PC-9 (cell line): ENCODE measurements at regions not wholly inside any gene's neighbourhood (a gene's known extent, or its start where the extent isn't known, plus 50 kb on each side); places are given as distances from the start of the nearest gene placed in this dataset.

Experiments
- BruUV-seq: library from RNA; stranded (reverse); fragments of 400-500 nt; replicated peaks from 2 replicates; lab custom pipeline; 2021; lab: Mats Ljungman, UMichigan
- CTCF ChIA-PET: fragments of 300-600 bp; sonication (Branson Sonifier 250); formaldehyde crosslinking; loops from one replicate; lab custom pipeline; 2022; ENCODE audit warnings: antibody characterized with exemption; lab: Charles Lee
- POLR2A ChIA-PET: fragments of 300-600 bp; sonication (Branson Sonifier 250); formaldehyde crosslinking; loops from one replicate; lab custom pipeline; 2022; ENCODE audit warnings: antibody characterized with exemption; ENCODE audit not compliant: unreplicated experiment; lab: Charles Lee
- DNase-seq, 2 experiments: peaks; one replicate each; pipeline versions ENCODE4 v3.0.0 to v3.0.0-alpha.2; 2015 to 2022; ENCODE audit warnings: mixed read lengths in 1 of 2
- H2AFZ ChIP-seq: fragments of 200-600 bp; sonication (generic); 2 replicates; pipeline ENCODE4 v1.8.1; 2017; ENCODE audit warnings: antibody characterized with exemption
- H3F3A ChIP-seq: fragments of 200-600 bp; sonication (generic); 2 replicates; pipeline ENCODE4 v1.8.1; 2017; ENCODE audit warnings: antibody characterized with exemption, mild to moderate bottlenecking, low read depth; ENCODE audit not compliant: insufficient read depth
- H3K27ac ChIP-seq: fragments of 200-600 bp; sonication (generic); 2 replicates; pipeline ENCODE4 v1.6.1; 2016; ENCODE audit warnings: mixed run types
- H3K27me3 ChIP-seq: fragments of 200-600 bp; sonication (generic); 2 replicates; pipeline ENCODE4 v1.6.1; 2016; ENCODE audit warnings: low read depth, mixed run types; ENCODE audit not compliant: insufficient read depth
- H3K36me3 ChIP-seq: fragments of 200-600 bp; sonication (generic); 2 replicates; pipeline ENCODE4 v1.6.1; 2016; ENCODE audit warnings: low read depth, mixed run types
- H3K4me1 ChIP-seq: fragments of 200-600 bp; sonication (generic); replicated peaks from 2 replicates; pipeline ENCODE4 v1.6.1; 2016; ENCODE audit warnings: mixed run types; ENCODE audit not compliant: insufficient read depth
- H3K4me2 ChIP-seq: fragments of 200-600 bp; sonication (generic); 2 replicates; pipeline ENCODE4 v1.6.1; 2017; ENCODE audit warnings: mixed run types
- H3K4me3 ChIP-seq: fragments of 200-600 bp; sonication (generic); 2 replicates; pipeline ENCODE4 v1.6.1; 2016; ENCODE audit warnings: mixed run types
- H3K79me2 ChIP-seq: fragments of 200-600 bp; sonication (generic); 2 replicates; pipeline ENCODE4 v1.6.1; 2017; ENCODE audit warnings: low read depth, mixed run types
- H3K9me2 ChIP-seq: fragments of 200-600 bp; sonication (generic); 2 replicates; pipeline ENCODE4 v1.8.1; 2017; ENCODE audit warnings: mild to moderate bottlenecking; ENCODE audit not compliant: insufficient read depth
- H3K9me3 ChIP-seq: fragments of 200-600 bp; sonication (generic); 2 replicates; pipeline ENCODE4 v1.8.1; 2016; ENCODE audit warnings: low read depth; ENCODE audit not compliant: insufficient read depth
- H4K20me1 ChIP-seq: fragments of 200-600 bp; sonication (generic); 2 replicates; pipeline ENCODE4 v1.8.1; 2017; ENCODE audit not compliant: insufficient read depth
- EZH2 ChIP-seq: fragments of 200-600 bp; sonication (generic); IDR thresholded peaks from 2 replicates; pipeline ENCODE4 v1.8.0; 2017; ENCODE audit warnings: antibody characterized with exemption, low read depth
- intact Hi-C: fragments of 100-400 bp; cut with micrococcal nuclease; formaldehyde crosslinking; loops from one replicate; pipeline ENCODE4 v1.10.0; 2022; ENCODE audit not compliant: unreplicated experiment
- TF ChIP-seq, protein P1 (sequence below): fragments of 200-600 bp; sonication (generic); conservative IDR thresholded peaks from 2 replicates; pipeline ENCODE4 v1.6.1; 2017; ENCODE audit warnings: mixed run types, antibody characterized with exemption, mild to moderate bottlenecking, moderate library complexity

- no peaks in the 10 kb centered on the region for H3K27me3 ChIP-seq
- H3K79me2 ChIP-seq, result no peaks in the 10 kb centered on the region
- H3K36me3 ChIP-seq, result no peaks in the 10 kb centered on the region
- no peak overlapping the region for H3K4me3 ChIP-seq
- H2AFZ ChIP-seq, result no peak overlapping the region
- H4K20me1 ChIP-seq, result no peaks in the 10 kb centered on the region
- H3K4me2 ChIP-seq, result no peak overlapping the region
- DNase-seq, result no peak
- TF ChIP-seq, protein P1, sequence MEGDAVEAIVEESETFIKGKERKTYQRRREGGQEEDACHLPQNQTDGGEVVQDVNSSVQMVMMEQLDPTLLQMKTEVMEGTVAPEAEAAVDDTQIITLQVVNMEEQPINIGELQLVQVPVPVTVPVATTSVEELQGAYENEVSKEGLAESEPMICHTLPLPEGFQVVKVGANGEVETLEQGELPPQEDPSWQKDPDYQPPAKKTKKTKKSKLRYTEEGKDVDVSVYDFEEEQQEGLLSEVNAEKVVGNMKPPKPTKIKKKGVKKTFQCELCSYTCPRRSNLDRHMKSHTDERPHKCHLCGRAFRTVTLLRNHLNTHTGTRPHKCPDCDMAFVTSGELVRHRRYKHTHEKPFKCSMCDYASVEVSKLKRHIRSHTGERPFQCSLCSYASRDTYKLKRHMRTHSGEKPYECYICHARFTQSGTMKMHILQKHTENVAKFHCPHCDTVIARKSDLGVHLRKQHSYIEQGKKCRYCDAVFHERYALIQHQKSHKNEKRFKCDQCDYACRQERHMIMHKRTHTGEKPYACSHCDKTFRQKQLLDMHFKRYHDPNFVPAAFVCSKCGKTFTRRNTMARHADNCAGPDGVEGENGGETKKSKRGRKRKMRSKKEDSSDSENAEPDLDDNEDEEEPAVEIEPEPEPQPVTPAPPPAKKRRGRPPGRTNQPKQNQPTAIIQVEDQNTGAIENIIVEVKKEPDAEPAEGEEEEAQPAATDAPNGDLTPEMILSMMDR, result no peak
- TF ChIP-seq EZH2, result no peak
- no peaks in the 10 kb centered on the region for H3K4me1 ChIP-seq
- no TSS peak for BruUV-seq
- H3F3A ChIP-seq, result no peaks in the 10 kb centered on the region
- ChIA-PET POLR2A (no interaction called here), CTCF (no interaction called here)
- no peak overlapping the region for H3K27ac ChIP-seq
- intact Hi-C loops, result no loop called here
- no peaks in the 10 kb centered on the region for H3K9me3 ChIP-seq
- H3K9me2 ChIP-seq, result no peaks in the 10 kb centered on the region
These were observed 60.0 kb upstream of the CYSLTR1 start for GRCh38 chrX:78387364-78387763.

GRCh38 chrX:78384486-78384885 lies 57.1 kb upstream of the CYSLTR1 start:
- ChIA-PET POLR2A (no interaction called here), CTCF (no interaction called here)
- Histone ChIP-seq H3K9me3 (no peaks in the 10 kb centered on the region), H4K20me1 (no peaks in the 10 kb centered on the region), H3K4me3 (no peak overlapping the region), H3K9me2 (no peaks in the 10 kb centered on the region), H3K4me1 (no peaks in the 10 kb centered on the region), H3K36me3 (no peaks in the 10 kb centered on the region), H3F3A (no peaks in the 10 kb centered on the region), H2AFZ (no peak overlapping the region), H3K27ac (no peak overlapping the region), H3K79me2 (no peaks in the 10 kb centered on the region), H3K4me2 (no peak overlapping the region), H3K27me3 (no peaks in the 10 kb centered on the region)
- intact Hi-C loops, result no loop called here
- no TSS peak for BruUV-seq
- TF ChIP-seq EZH2, result no peak
- TF ChIP-seq, protein P1, result no peak
- DNase-seq, result no peak

DNA sequence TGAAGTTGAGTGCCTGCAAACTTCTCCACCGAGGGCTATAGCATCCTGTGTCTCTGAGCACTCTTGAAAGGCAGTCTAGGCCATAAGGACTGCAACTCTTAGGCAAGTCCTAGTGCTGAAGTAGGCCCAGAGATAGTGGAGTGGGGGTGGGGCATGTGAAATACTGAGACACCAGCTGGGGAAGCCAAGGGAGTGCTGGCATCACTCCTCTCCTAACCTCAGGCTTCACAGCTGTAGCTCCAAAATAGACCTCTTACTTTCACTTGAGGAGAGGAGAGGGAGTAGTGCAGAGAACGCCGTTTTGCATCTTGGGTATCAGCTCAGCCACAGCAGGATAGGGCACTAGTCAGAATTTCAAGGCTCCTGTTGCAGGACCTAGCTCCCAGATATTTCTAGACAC lies 56.2 kb upstream of the CYSLTR1 start:
- Histone ChIP-seq H3K4me2 (no peak overlapping the region), H3K4me3 (no peak overlapping the region), H3K27me3 (no peaks in the 10 kb centered on the region), H3K9me2 (no peaks in the 10 kb centered on the region), H2AFZ (no peak overlapping the region), H4K20me1 (no peaks in the 10 kb centered on the region), H3K27ac (no peak overlapping the region), H3F3A (no peaks in the 10 kb centered on the region), H3K9me3 (no peaks in the 10 kb centered on the region), H3K79me2 (no peaks in the 10 kb centered on the region), H3K36me3 (no peaks in the 10 kb centered on the region), H3K4me1 (no peaks in the 10 kb centered on the region)
- no peak for DNase-seq
- intact Hi-C loops, result no loop called here
- POLR2A ChIA-PET, result no interaction called here
- CTCF ChIA-PET, result no interaction called here
- no TSS peak for BruUV-seq
- TF ChIP-seq, protein P1, result no peak
- no peak for TF ChIP-seq EZH2
